Esophagus muscularis mucosa (tissue), 4 donors: ENCODE measurements at regions not wholly inside any gene's neighbourhood (a gene's known extent, or its start where the extent isn't known, plus 50 kb on each side); places are given as distances from the start of the nearest gene placed in this dataset.

Experiments used
- DNase-seq: peaks from one replicate; pipeline ENCODE4 v3.0.0-alpha.2; 2017; ENCODE audit errors: extremely low spot score
- H3K27ac ChIP-seq, 4 donors: fragments of 200-600 bp; sonication (generic); replicated peaks in 1 of 4; 1 replicate in 3 of 4; 2 replicates in 1 of 4; pipeline ENCODE4 v1.5.1; 2016 to 2019; ENCODE audit warnings: mild to moderate bottlenecking in 1 of 4
- H3K27me3 ChIP-seq, 4 donors: fragments of 200-600 bp; sonication (generic); one replicate each; pipeline versions ENCODE4 v1.5.1 to v1.6.0; 2016 to 2019
- H3K36me3 ChIP-seq, 4 donors: fragments of 200-600 bp; sonication (generic); one replicate each; pipeline ENCODE4 v1.5.1; 2016 to 2019
- H3K4me1 ChIP-seq, 4 donors: fragments of 200-600 bp; sonication (generic); one replicate each; pipeline ENCODE4 v1.5.1; 2016 to 2019
- H3K4me3 ChIP-seq, 4 donors: fragments of 200-600 bp; sonication (generic); 1 replicate in 2 of 4; 2 replicates in 2 of 4; pipeline ENCODE4 v1.5.1; 2016 to 2019; ENCODE audit warnings: mild to moderate bottlenecking in 4 of 4, moderate library complexity in 1 of 4
- H3K9me3 ChIP-seq, 4 donors: fragments of 200-600 bp; sonication (generic); 1 replicate in 3 of 4; 2 replicates in 1 of 4; pipeline ENCODE4 v1.5.1; 2016 to 2019
- EP300 ChIP-seq: sonication (generic); formaldehyde crosslinking; IDR thresholded peaks from one replicate; pipeline ENCODE4 v1.6.1; 2017; ENCODE audit warnings: antibody characterized with exemption
- POLR2A ChIP-seq: fragments of 450-650 bp; IDR thresholded peaks from one replicate; pipeline ENCODE4 v1.6.1; 2017; ENCODE audit warnings: antibody characterized with exemption, moderate library complexity, mild to moderate bottlenecking, low read depth
- POLR2AphosphoS5 ChIP-seq, 2 donors: sonication (generic); formaldehyde crosslinking; IDR thresholded peaks; one replicate each; pipeline ENCODE4 v1.6.1; 2017; ENCODE audit warnings: antibody characterized with exemption in 2 of 2
- WGBS: methylation state at CpG from one replicate; pipeline ENCODE4 v1.1.5; 2018; 5-methylcytosine and 5-hydroxymethylcytosine counted together
- intact Hi-C: fragments of 100-400 bp; cut with DNase I; formaldehyde crosslinking; loops from one replicate; pipeline ENCODE4 v1.15.1; 2023
- TF ChIP-seq, protein P1 (sequence below), 3 experiments: fragments of 200-600 bp in 2 of 3; fragments of 450-650 bp in 1 of 3; sonication (generic) in 2 of 3; IDR thresholded peaks; one replicate each; pipeline ENCODE4 v1.5.1; 2017 to 2019; ENCODE audit warnings: antibody characterized with exemption in 3 of 3, mild to moderate bottlenecking in 2 of 3, moderate library complexity in 1 of 3

DNA sequence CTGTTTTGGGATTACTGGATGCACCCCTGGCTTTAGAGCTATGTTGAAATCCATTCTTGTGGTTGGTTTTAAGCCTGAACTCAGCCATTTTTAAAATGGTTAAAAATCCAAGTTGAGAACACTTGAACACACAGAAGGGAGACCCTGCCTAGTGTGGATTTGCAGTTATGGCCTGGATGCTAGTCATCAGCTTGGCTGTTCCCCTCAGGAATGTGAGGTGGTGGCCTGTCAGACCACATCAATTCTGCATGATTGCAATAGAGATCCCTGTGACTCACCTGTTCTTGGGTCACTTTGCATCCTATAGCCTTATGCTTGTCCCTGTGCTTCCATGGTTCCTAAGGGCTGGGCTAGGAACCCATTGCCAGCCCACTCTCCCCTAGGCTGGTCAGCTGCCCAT is 454.1 kb downstream of the ATP23 start:
- intact Hi-C loops: no loop called here
- Histone ChIP-seq H3K9me3 (no peaks in the 10 kb centered on the region), H3K36me3 (no peaks in the 10 kb centered on the region), H3K4me1 (no peaks in the 10 kb centered on the region), H3K27me3 (no peaks in the 10 kb centered on the region), H3K4me3 (no peak overlapping the region), H3K27ac (no peak overlapping the region)
- no peak for DNase-seq
- TF ChIP-seq, protein P1, sequence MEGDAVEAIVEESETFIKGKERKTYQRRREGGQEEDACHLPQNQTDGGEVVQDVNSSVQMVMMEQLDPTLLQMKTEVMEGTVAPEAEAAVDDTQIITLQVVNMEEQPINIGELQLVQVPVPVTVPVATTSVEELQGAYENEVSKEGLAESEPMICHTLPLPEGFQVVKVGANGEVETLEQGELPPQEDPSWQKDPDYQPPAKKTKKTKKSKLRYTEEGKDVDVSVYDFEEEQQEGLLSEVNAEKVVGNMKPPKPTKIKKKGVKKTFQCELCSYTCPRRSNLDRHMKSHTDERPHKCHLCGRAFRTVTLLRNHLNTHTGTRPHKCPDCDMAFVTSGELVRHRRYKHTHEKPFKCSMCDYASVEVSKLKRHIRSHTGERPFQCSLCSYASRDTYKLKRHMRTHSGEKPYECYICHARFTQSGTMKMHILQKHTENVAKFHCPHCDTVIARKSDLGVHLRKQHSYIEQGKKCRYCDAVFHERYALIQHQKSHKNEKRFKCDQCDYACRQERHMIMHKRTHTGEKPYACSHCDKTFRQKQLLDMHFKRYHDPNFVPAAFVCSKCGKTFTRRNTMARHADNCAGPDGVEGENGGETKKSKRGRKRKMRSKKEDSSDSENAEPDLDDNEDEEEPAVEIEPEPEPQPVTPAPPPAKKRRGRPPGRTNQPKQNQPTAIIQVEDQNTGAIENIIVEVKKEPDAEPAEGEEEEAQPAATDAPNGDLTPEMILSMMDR (IDR thresholded peaks at IDR 0.05): no peak
- TF ChIP-seq POLR2AphosphoS5 (IDR thresholded peaks at IDR 0.05) (no peak), EP300 (no peak), POLR2A (no peak)

DNA sequence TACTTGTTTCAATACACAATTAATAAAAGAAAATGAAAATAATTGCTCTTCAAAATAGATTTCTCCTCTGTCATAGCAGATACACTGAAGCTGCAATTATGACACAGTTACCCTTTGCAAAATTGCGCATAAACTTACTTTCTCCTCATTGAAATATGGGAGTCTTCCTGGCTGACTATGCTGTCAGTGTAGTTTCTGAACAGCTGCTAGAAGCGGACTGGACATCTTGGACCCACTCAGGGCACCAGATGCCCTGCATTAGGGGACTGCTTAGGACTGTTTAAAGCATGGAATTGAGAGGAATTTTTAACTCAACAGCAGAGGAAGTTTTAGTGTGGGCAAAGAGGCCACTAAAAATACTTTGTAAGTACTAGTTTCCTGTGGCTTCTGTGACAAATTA is 454.9 kb downstream of the ATP23 start:
- WGBS: 84% methylated on average over 2 of the region's 2 CpGs
- Histone ChIP-seq H3K9me3 (no peaks in the 10 kb centered on the region), H3K4me3 (no peak overlapping the region), H3K36me3 (no peaks in the 10 kb centered on the region), H3K27ac (no peak overlapping the region), H3K4me1 (no peaks in the 10 kb centered on the region), H3K27me3 (no peaks in the 10 kb centered on the region)
- DNase-seq: no peak
- TF ChIP-seq POLR2A (no peak), POLR2AphosphoS5 (IDR thresholded peaks at IDR 0.05) (no peak), EP300 (no peak)
- TF ChIP-seq, protein P1 (IDR thresholded peaks at IDR 0.05): no peak
- intact Hi-C loops: no loop called here

DNA sequence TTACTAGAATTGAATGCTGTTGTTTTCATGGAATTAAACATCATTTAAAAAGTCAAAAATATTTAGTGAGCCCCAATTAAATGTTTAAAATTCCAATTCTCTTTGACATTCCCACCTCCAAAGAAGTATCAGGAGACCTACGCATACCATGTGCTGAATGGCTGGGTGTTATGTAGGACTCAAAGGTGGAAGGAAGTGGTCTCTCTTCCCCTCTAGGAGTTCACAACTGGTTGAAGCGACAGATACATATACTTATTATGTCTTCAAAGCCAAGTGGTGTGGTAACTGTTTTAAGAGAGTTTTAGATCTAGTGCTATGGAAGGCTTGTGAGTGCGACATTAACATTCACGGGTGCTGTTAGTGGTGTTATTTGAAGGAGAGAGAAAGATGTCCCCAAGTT is 464.0 kb downstream of the ATP23 start:
- DNase-seq: no peak
- no peaks in the 10 kb centered on the region for H3K27me3 ChIP-seq
- TF ChIP-seq EP300 (no peak), POLR2A (no peak), POLR2AphosphoS5 (IDR thresholded peaks at IDR 0.05) (no peak)
- TF ChIP-seq, protein P1 (IDR thresholded peaks at IDR 0.05): no peak
- H3K27ac ChIP-seq: no peak overlapping the region
- H3K4me3 ChIP-seq: no peak overlapping the region
- no peaks in the 10 kb centered on the region for H3K36me3 ChIP-seq
- WGBS: 91% methylated on average over 4 of the region's 4 CpGs
- H3K9me3 ChIP-seq: no peaks in the 10 kb centered on the region
- peaks cover 4 to 9% (median 5%) of the 10 kb centered on the region in 4 donors for H3K4me1 ChIP-seq
- intact Hi-C loops: no loop called here

DNA sequence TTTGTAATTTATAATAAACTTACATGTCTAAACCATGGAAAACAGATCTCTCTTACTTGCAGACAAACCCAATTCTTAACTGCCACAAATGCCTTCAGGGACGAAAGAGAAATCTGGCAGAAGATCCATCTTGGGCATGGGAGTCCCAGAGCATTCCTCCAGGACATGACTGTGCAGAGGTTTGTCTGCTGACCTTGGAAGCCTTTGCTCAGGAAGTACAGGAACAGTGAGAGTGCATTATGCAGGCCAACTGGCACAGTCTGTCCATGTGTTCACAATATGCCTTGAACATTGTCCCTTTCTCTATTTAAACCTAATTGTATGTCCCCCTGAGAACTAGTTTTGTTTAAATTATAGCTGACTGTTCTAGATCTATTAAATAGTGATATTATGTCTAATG is 467.1 kb downstream of the ATP23 start:
- Histone ChIP-seq H3K27ac (no peak overlapping the region), H3K4me3 (no peak overlapping the region), H3K9me3 (no peaks in the 10 kb centered on the region), H3K27me3 (no peaks in the 10 kb centered on the region), H3K4me1 (peaks cover 4 to 17% (median 7%) of the 10 kb centered on the region in 4 donors), H3K36me3 (no peaks in the 10 kb centered on the region)
- TF ChIP-seq POLR2A (no peak), EP300 (no peak), POLR2AphosphoS5 (IDR thresholded peaks at IDR 0.05) (no peak)
- TF ChIP-seq, protein P1 (IDR thresholded peaks at IDR 0.05): no peak
- intact Hi-C loops: no loop called here
- no CpG with 5 or more reads among the region's 1 CpG for WGBS
- DNase-seq: no peak

DNA sequence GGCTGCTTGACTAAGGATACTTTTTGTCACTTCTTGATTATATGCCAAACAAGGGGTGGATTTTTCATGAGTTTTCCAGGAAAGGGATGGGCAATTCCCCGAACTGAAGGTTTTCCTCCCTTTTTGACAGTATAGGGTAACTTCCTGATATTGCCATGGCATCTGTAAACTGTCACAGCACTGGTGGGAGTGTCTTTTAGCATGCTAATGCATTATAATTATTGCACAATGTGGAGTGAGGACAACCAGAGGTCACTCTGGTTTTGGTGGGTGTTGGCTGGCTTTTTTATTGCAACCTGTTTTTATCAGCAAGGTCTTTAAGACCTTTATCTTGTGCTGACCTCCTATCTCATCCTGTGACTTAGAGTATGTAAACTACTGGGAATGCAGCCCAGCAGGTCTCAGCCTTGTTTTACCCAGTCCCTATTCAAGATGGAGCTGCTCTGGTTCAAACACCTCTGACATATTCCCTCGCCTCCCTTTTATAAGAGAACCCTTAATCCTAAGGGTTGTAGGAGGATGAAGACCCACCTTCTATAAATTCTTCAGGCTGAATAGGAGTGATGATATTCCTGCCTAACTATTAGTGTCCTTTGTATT is 471.2 kb downstream of the ATP23 start:
- Histone ChIP-seq H3K27ac (no peak overlapping the region), H3K4me3 (no peak overlapping the region), H3K27me3 (no peaks in the 10 kb centered on the region), H3K4me1 (peaks cover 4 to 26% (median 10%) of the 10 kb centered on the region in 4 donors), H3K36me3 (no peaks in the 10 kb centered on the region), H3K9me3 (no peaks in the 10 kb centered on the region)
- intact Hi-C loops: no loop called here
- TF ChIP-seq POLR2A: no peak
- peak; percentile 21 for TF ChIP-seq EP300
- WGBS: 70% methylated on average over 2 of the region's 2 CpGs
- DNase-seq: no peak
